ENCODE measurements at regions not wholly inside any gene's neighbourhood (a gene's known extent, or its start where the extent isn't known, plus 50 kb on each side); places are given as distances from the start of the nearest gene placed in this dataset.
"Not testable (repeated sequence)": the region's sequence is repeated elsewhere in the genome, so short reads cannot be mapped to it uniquely, and the experiment has no call there.

GRCh38 chr7:28330384-28331070 lies 81.8 kb upstream of the CREB5 start:
- no peak for DNase-seq

- no peak for DNase-seq
These were observed 80.3 kb upstream of the CREB5 start for GRCh38 chr7:28332046-28332445.

DNA sequence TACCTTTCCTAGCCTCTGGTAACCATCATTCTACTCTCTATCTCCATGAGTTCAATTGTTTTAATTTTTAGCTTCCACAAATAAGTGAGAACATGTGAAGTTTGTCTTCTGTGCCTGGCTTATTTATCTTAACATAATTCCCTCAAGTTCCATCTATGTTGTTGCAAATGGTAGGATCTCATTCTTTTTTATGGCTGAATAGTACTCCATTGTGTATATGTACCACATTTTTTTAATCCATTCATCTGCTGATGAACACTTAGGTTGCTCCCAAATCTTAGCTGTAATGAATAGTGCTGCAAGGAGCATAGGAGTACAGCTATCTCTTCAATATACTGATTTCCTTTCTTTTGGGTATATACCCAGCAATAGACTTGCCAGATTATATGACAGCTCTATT lies 78.8 kb upstream of the CREB5 start:
- DNase-seq, result not testable (repeated sequence)

GRCh38 chr7:28336806-28337205 lies 75.5 kb upstream of the CREB5 start:
- no peak for DNase-seq

DNA sequence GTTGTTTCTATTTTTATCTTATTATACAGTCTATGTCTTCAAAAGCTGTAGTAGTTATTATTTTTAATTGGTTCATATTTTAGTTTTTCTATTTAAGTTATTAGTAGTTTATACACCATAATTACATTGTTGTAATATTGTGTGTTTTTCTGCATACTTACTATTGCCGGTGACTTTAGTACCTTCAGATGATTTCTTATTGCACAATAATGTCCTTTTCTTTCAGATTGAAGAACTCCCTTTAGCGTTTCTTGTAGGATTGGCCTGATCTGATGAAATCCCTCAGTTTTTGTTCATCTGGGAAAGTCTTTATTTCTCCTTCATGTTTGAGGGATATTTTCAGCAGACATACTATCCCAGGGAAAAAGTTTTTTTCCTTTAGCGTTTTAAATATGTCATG lies 74.3 kb upstream of the CREB5 start:
- DNase-seq, result no peak

GRCh38 chr7:28343462-28343861 lies 68.9 kb upstream of the CREB5 start:
- no peak for DNase-seq

DNA sequence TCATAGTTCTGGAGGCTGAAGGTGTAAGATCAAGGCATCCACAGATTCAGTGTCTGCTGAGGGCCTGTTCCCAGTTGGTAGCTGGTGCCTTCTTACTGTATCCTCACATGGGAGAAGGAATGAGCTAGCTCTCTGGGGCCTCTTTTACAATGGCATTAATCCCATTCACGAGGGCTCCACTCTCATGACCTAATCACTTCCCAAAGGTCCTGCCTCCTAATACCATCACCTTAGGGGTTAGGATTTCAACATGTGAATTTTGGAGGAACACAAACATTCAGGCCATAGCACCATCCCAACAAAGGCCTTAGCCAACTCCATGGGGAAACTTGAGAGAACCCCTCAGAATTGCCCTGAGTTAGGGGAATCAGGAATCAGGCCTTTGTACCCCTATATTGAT lies 66.1 kb upstream of the CREB5 start:
- no peak for DNase-seq

GRCh38 chr7:28346676-28347363 lies 65.5 kb upstream of the CREB5 start:
- no peak for DNase-seq

DNA sequence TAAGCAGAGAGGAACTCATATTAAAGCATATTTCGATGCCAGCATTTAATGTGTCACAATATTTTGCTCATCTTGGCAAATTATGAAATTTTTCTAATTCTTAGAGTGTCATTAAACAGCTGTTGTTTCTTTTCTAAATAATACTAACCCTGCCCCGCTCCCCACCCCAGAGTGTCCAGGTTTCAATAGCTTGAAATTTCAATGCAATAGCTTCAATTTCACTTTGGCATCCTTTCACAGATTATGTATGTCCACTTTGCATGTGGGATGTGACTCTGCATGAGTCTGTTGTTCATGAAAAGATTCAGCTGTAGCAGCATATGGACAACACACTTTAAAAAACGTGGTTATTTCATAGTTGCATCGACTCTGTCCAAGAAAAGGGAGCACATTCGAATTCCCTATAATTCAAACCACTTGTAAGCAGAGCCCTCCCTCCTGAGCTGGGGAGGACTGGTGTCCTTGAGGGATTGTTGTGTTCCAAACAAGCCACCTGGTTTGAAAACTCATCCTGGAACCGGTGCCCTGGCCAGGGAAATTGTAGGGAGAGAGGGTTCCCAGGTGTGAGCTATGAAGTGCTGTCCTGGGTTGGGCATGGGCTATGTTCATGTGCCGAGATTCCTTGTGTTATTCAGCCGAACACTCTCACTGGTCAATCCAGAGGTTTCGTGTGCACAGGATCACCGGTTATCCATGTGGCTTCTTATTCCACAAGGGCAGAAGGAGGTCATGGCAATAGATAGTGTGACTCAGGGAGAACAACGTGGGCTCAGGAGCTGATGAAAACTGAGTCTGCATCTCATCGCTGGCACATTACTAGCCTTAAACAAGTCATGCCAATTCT lies 64.6 kb upstream of the CREB5 start:
- DNase-seq, result no peak

GRCh38 chr7:28348636-28349035 lies 63.7 kb upstream of the CREB5 start:
- DNase-seq, result no peak

DNA sequence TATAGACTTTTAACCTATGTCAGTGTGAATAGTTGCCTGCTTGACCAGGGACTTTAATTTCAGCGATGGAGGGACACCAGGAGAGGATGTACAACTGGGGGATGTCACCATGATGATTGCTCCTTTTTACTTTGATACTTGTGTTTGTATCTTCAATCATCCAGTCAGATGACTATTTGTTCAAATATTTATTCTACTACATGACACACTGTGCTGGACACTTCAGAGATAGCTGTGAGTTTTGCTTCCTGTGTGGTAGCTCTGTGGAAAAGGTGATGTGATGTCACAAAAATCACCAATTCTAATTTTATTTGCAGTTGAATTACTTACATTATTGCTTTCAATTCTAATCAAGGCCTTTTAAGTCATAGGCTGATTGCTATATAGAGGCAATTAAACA lies 62.7 kb upstream of the CREB5 start:
- no peak for DNase-seq

DNA sequence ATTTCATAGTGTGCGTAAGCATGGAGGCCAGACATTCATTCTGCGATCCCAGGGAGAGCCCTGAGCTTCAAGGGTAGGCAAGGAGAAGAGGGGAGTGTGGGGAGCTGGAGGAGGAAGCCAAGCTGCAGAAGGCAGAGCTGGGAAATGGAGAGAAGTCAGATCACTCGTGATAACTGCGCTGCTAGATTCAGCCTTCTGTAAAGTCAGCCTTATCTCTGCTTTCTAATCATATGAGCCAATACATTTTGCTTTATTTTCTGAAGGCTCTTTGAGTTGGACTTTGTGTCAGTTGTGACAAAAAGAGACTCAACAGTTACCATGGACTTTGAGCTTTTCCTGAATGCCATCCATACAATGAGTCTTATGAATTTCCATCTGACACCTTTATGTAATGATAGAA lies 61.7 kb upstream of the CREB5 start:
- no peak for DNase-seq

DNA sequence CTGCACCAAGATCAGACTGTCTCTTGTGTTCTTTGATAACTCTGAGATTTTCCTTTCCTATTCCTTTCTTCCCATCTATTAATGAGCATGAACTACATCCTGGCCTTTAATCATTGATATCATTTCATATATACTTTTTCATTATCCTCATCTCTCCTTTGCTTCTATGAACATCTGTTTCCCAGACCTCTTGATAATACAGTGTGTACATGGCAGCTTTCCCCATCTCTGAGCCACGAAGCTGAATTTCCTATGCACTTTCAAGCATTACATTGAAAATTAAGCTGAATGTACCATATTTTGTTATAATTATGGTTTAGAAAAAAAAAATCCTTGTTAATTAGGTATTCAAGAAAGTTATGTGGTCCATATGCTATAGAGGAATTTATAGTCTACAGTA lies 60.9 kb upstream of the CREB5 start:
- DNase-seq, result no peak

DNA sequence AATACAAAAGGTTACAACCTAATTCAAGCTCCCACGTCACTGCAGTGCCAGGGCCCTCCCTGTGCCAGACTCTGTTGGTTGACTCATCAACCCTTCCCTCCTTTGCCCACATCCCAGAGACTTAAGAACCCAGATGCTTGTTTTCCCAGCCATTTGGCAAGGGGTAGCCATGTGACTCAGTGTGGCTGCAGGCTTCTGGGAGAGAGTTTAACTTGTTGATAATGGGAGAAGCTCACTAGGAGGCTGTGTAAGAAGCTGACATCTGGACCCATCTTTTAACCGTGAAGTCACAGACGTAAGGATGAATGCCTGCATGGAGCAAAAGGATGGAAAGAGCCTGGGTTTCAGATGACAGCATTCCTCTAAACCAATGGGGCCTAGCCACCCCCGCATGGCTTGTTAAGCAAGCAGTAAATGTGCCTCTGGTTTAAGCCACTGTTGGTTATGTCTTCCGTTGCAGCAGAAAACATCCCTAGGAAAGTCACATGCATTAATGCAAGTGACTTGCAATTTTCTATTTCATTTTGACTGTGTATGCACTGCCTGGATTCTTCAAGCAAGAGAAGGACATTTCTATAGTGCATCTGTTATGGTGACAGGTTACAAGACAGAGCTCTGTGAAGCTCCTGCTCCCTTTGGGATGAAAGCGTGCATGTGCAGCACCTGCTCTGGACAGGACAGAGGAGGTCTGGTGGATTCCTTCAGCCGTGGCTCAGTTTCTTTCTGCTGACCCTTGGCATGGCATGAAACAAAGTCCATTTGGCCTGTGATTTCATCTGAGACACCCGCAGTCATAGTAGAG lies 57.5 kb upstream of the CREB5 start:
- no peak for DNase-seq

DNA sequence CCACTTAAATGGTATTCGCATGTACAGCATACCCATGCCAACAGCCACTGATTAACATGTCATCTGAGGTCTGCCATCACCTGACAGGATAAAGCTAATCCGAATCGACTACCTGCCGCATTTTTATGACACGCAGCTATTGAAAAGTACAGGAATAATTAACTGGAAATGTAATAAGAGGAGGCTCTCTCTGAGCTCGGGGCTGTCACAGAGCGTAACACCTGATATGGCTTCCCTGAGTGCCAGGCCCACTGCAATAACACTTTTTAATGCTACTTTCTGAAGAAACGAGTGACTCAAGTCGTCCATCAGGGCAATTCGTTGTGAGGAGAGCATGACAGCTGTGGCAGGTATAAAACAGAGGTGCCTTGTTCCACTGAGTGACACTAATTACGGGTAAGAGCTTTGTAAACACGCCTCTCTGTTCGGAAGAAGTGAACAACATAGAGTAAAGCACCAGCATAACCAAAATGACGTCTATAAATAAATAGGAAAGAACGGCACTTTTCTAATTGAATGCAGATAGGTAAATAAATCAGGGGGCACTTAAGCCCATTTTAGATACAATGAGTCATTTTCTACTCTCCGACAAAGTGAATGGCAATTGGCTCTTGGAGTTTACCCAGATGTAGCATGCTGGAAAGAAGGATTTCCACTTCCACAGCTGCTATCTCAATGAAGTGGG lies 56.5 kb upstream of the CREB5 start:
- no peak for DNase-seq

DNA sequence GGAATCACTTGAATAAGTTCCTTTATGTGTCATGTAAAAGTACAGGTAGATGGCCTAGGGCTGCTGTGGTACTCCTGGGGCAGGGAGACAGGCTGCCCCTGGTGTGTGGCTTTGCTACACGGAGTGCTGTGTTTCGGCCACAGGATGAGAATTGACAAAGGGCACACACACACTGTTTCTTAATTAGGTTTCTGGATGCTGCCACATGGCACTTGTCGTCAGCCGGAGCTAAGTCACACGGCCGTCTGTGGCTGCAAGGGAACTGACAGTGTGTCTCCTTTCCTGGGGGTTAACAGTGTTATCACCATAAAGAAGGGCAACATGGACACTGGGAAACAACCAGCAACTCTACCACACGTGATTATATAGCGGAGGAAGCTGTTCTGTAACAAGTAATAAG lies 55.7 kb upstream of the CREB5 start:
- DNase-seq, result no peak

GRCh38 chr7:28358423-28358868 lies 53.9 kb upstream of the CREB5 start:
- DNase-seq, result no peak

GRCh38 chr7:28360739-28361138 lies 51.6 kb upstream of the CREB5 start:
- no peak for DNase-seq

DNA sequence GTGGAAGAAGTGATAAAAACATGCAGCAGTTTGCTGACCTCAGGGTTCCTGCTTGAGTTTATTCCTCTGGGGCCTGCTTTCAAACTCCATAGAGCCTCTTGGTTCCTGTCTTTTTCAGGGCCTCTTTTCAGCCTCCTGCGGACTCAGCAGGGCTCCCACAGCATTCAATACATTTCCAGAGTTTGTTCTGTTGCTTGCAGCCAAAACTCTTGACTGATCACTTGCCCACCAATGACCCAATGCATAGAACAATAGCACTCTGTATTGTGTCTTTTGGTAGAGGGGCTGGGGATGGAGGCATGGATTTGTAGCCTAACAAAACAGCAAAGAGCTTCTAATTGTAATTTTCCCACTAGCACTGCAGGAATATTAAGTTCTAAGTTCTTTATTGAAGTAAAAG lies 50.8 kb upstream of the CREB5 start:
- no peak for DNase-seq

- no peak for DNase-seq
These were observed 50.1 kb upstream of the CREB5 start for GRCh38 chr7:28362182-28362581.
